ENCODE measurements at regions not wholly inside any gene's neighbourhood (a gene's known extent, or its start where the extent isn't known, plus 50 kb on each side); places are given as distances from the start of the nearest gene placed in this dataset.

- Histone ChIP-seq H3K9me2 (replicated peaks; ENCODE audit: insufficient read depth, low read length) (no peaks in the 10 kb centered on the region), H3K36me3 (ENCODE audit: low read length) (no peaks in the 10 kb centered on the region)
- TF ChIP-seq EZH2phosphoT487 (conservative IDR thresholded peaks at IDR 0.05; ENCODE audit: low read length): no peak
- no peak for TF ChIP-seq CTCF (IDR thresholded peaks at IDR 0.05; ENCODE audit: insufficient read depth, low read length, poor library complexity, severe bottlenecking)
Observed at GRCh38 chrX:40485973-40486372, 94.8 kb upstream of the ATP6AP2 start.

GRCh38 chrX:40485102-40485826 lies 95.5 kb upstream of the ATP6AP2 start:
- TF ChIP-seq EZH2phosphoT487 (conservative IDR thresholded peaks at IDR 0.05; ENCODE audit: low read length) (no peak), CTCF (IDR thresholded peaks at IDR 0.05; ENCODE audit: insufficient read depth, low read length, poor library complexity, severe bottlenecking) (no peak)
- Histone ChIP-seq H3K27me3 (ENCODE audit: low read length) (no peaks in the 10 kb centered on the region), H3K36me3 (ENCODE audit: low read length) (no peaks in the 10 kb centered on the region), H3K79me2 (ENCODE audit: insufficient read depth, low read length) (no peaks in the 10 kb centered on the region), H3K9me2 (replicated peaks; ENCODE audit: insufficient read depth, low read length) (no peaks in the 10 kb centered on the region), H3K27ac (ENCODE audit: low read depth, low read length) (no peak overlapping the region), H3K9me3 (ENCODE audit: insufficient read depth, low read length) (no peaks in the 10 kb centered on the region), H3K4me2 (ENCODE audit: low read depth, low read length, poor library complexity, severe bottlenecking) (no peak overlapping the region), H3K9ac (ENCODE audit: low read length) (no peak overlapping the region), H3K4me3 (ENCODE audit: insufficient read depth, low read length, poor library complexity, severe bottlenecking) (no peak overlapping the region), H2AFZ (ENCODE audit: low read depth, low read length, severe bottlenecking) (no peak overlapping the region), H3F3A (ENCODE audit: insufficient read depth) (no peaks in the 10 kb centered on the region), H4K20me1 (ENCODE audit: low read depth, low read length) (no peaks in the 10 kb centered on the region)

More at GRCh38 chrX:40485973-40486372, 94.8 kb upstream of the ATP6AP2 start:
- Histone ChIP-seq H3K4me3 (ENCODE audit: insufficient read depth, low read length, poor library complexity, severe bottlenecking) (no peak overlapping the region), H3K27ac (ENCODE audit: low read depth, low read length) (no peak overlapping the region), H3K27me3 (ENCODE audit: low read length) (no peaks in the 10 kb centered on the region), H3K4me2 (ENCODE audit: low read depth, low read length, poor library complexity, severe bottlenecking) (no peak overlapping the region), H2AFZ (ENCODE audit: low read depth, low read length, severe bottlenecking) (no peak overlapping the region), H3K79me2 (ENCODE audit: insufficient read depth, low read length) (no peaks in the 10 kb centered on the region), H3F3A (ENCODE audit: insufficient read depth) (no peaks in the 10 kb centered on the region), H3K9ac (ENCODE audit: low read length) (no peak overlapping the region), H3K9me3 (ENCODE audit: insufficient read depth, low read length) (no peaks in the 10 kb centered on the region), H4K20me1 (ENCODE audit: low read depth, low read length) (no peaks in the 10 kb centered on the region)

GRCh38 chrX:40484408-40485091 lies 96.2 kb upstream of the ATP6AP2 start:
- H3K9me3 ChIP-seq (ENCODE audit: insufficient read depth, low read length): no peaks in the 10 kb centered on the region
- H3K4me3 ChIP-seq (ENCODE audit: insufficient read depth, low read length, poor library complexity, severe bottlenecking): no peak overlapping the region
- H3K27ac ChIP-seq (ENCODE audit: low read depth, low read length): no peak overlapping the region
- H4K20me1 ChIP-seq (ENCODE audit: low read depth, low read length): no peaks in the 10 kb centered on the region
- no peak overlapping the region for H3K4me2 ChIP-seq (ENCODE audit: low read depth, low read length, poor library complexity, severe bottlenecking)
- no peaks in the 10 kb centered on the region for H3K27me3 ChIP-seq (ENCODE audit: low read length)
- no peak overlapping the region for H2AFZ ChIP-seq (ENCODE audit: low read depth, low read length, severe bottlenecking)
- no peak for TF ChIP-seq CTCF (IDR thresholded peaks at IDR 0.05; ENCODE audit: insufficient read depth, low read length, poor library complexity, severe bottlenecking)
- no peak for TF ChIP-seq EZH2phosphoT487 (conservative IDR thresholded peaks at IDR 0.05; ENCODE audit: low read length)
- no peaks in the 10 kb centered on the region for H3K36me3 ChIP-seq (ENCODE audit: low read length)
- no peaks in the 10 kb centered on the region for H3K79me2 ChIP-seq (ENCODE audit: insufficient read depth, low read length)
- no peaks in the 10 kb centered on the region for H3K9me2 ChIP-seq (replicated peaks; ENCODE audit: insufficient read depth, low read length)
- no peak overlapping the region for H3K9ac ChIP-seq (ENCODE audit: low read length)
- no peaks in the 10 kb centered on the region for H3F3A ChIP-seq (ENCODE audit: insufficient read depth)

Data from SU-DHL-6 (cell line).